ENCODE measurements at regions not wholly inside any gene's neighbourhood (a gene's known extent, or its start where the extent isn't known, plus 50 kb on each side); places are given as distances from the start of the nearest gene placed in this dataset.
A peak's percentile ranks its signal among the peaks of the same experiment; 100 is the strongest.

GRCh38 chr14:61928701-61929100 lies 166.5 kb downstream of the SNAPC1 start:
- DNase-seq (ENCODE audit: low spot score), result no peak
- H3K4me1 Mint-ChIP-seq (ENCODE audit: low read depth), result peaks cover 95% of the 10 kb centered on the region
- no peak for TF ChIP-seq CTCF (IDR thresholded peaks at IDR 0.05)
- no peaks in the 10 kb centered on the region for H3K9me3 Mint-ChIP-seq (ENCODE audit: low read depth)
- H3K27me3 Mint-ChIP-seq (ENCODE audit: low read depth), result no peaks in the 10 kb centered on the region
- peak overlapping the region; percentile 81 for H3K4me3 Mint-ChIP-seq (ENCODE audit: unreplicated experiment)
- peaks cover 5% of the 10 kb centered on the region for H3K36me3 Mint-ChIP-seq (ENCODE audit: low read depth)
- H3K27ac Mint-ChIP-seq (ENCODE audit: unreplicated experiment), result peak overlapping the region; percentile 94

- H3K27ac Mint-ChIP-seq (ENCODE audit: unreplicated experiment), result peak overlapping the region; percentile 94
- peaks cover 5% of the 10 kb centered on the region for H3K36me3 Mint-ChIP-seq (ENCODE audit: low read depth)
- no peaks in the 10 kb centered on the region for H3K27me3 Mint-ChIP-seq (ENCODE audit: low read depth)
- H3K4me3 Mint-ChIP-seq (ENCODE audit: unreplicated experiment), result peak overlapping the region; percentile 81
- H3K4me1 Mint-ChIP-seq (ENCODE audit: low read depth), result peaks cover 93% of the 10 kb centered on the region
- DNase-seq (ENCODE audit: low spot score), result no peak
- no peak for TF ChIP-seq CTCF (IDR thresholded peaks at IDR 0.05)
- H3K9me3 Mint-ChIP-seq (ENCODE audit: low read depth), result no peaks in the 10 kb centered on the region
These were observed 167.4 kb downstream of the SNAPC1 start for GRCh38 chr14:61929651-61930050.

GRCh38 chr14:61930101-61930857 lies 168.1 kb downstream of the SNAPC1 start:
- Mint-ChIP-seq H3K36me3 (ENCODE audit: low read depth) (peaks cover 5% of the 10 kb centered on the region), H3K4me3 (ENCODE audit: unreplicated experiment) (peak overlapping the region; percentile 81), H3K4me1 (ENCODE audit: low read depth) (peaks cover 93% of the 10 kb centered on the region), H3K9me3 (ENCODE audit: low read depth) (no peaks in the 10 kb centered on the region), H3K27ac (ENCODE audit: unreplicated experiment) (peak overlapping the region; percentile 77), H3K27me3 (ENCODE audit: low read depth) (no peaks in the 10 kb centered on the region)
- no peak for TF ChIP-seq CTCF (IDR thresholded peaks at IDR 0.05)
- no peak for DNase-seq (ENCODE audit: low spot score)

GRCh38 chr14:61932974-61933373 lies 170.8 kb downstream of the SNAPC1 start:
- H3K27ac Mint-ChIP-seq (ENCODE audit: unreplicated experiment), result peak overlapping the region; percentile 86

GRCh38 chr14:61934385-61934784 lies 172.2 kb downstream of the SNAPC1 start:
- Mint-ChIP-seq H3K9me3 (ENCODE audit: low read depth) (no peaks in the 10 kb centered on the region), H3K4me1 (ENCODE audit: low read depth) (peaks cover 88% of the 10 kb centered on the region), H3K27me3 (ENCODE audit: low read depth) (no peaks in the 10 kb centered on the region), H3K36me3 (ENCODE audit: low read depth) (peaks cover 9% of the 10 kb centered on the region), H3K4me3 (ENCODE audit: unreplicated experiment) (peak overlapping the region; percentile 3), H3K27ac (ENCODE audit: unreplicated experiment) (peak overlapping the region; percentile 89)
- no peak for DNase-seq (ENCODE audit: low spot score)
- no peak for TF ChIP-seq CTCF (IDR thresholded peaks at IDR 0.05)

More at GRCh38 chr14:61932974-61933373, 170.8 kb downstream of the SNAPC1 start:
- peaks cover 90% of the 10 kb centered on the region for H3K4me1 Mint-ChIP-seq (ENCODE audit: low read depth)
- H3K36me3 Mint-ChIP-seq (ENCODE audit: low read depth), result peaks cover 7% of the 10 kb centered on the region
- no peak for TF ChIP-seq CTCF (IDR thresholded peaks at IDR 0.05)
- DNase-seq (ENCODE audit: low spot score), result no peak
- no peak overlapping the region for H3K4me3 Mint-ChIP-seq (ENCODE audit: unreplicated experiment)
- no peaks in the 10 kb centered on the region for H3K9me3 Mint-ChIP-seq (ENCODE audit: low read depth)
- no peaks in the 10 kb centered on the region for H3K27me3 Mint-ChIP-seq (ENCODE audit: low read depth)

Data from chondrocyte (in vitro differentiated cells).